ENCODE measurements at regions not wholly inside any gene's neighbourhood (a gene's known extent, or its start where the extent isn't known, plus 50 kb on each side); places are given as distances from the start of the nearest gene placed in this dataset.
"Not testable (repeated sequence)": the region's sequence is repeated elsewhere in the genome, so short reads cannot be mapped to it uniquely, and the experiment has no call there.

GRCh38 chr17:53757559-53757958, 65.2 kb upstream of the KIF2B start:
- no peaks in the 10 kb centered on the region for H3K9me3 ChIP-seq (ENCODE audit: control insufficient read depth, insufficient read depth, low read depth, low read length)

GRCh38 chr17:53757116-53757515, 65.6 kb upstream of the KIF2B start:
- H3K27me3 ChIP-seq (ENCODE audit: control insufficient read depth, insufficient read depth, low read length); BruUV-seq (replicated peaks); H3K27ac ChIP-seq (ENCODE audit: low read length); H3K4me3 ChIP-seq (ENCODE audit: low read depth in 2 of 2, low read length in 2 of 2); ATAC-seq; H3K36me3 ChIP-seq (ENCODE audit: control insufficient read depth, insufficient read depth, low read length); intact Hi-C loops (cut with micrococcal nuclease; ENCODE audit: unreplicated experiment); in situ Hi-C loops (cut with HindIII; ENCODE audit: low pct_unique_long_range_greater_than_20kb, low sequenced_read_pairs); H3K4me1 ChIP-seq (ENCODE audit: control insufficient read depth, insufficient read depth, low read length); H3K9me3 ChIP-seq (ENCODE audit: control insufficient read depth, insufficient read depth, low read depth, low read length); CTCF ChIA-PET; DNase-seq (ENCODE audit: low read depth, low spot score): not testable (repeated sequence)
- POLR2A ChIA-PET = interaction anchor here (0.6 kb wide), 1 partner anchor 29 kb away, joined by 3 read pairs; no protein-coding TSS in a partner anchor

More at GRCh38 chr17:53757559-53757958, 65.2 kb upstream of the KIF2B start:
- H3K4me3 ChIP-seq (ENCODE audit: low read depth in 2 of 2, low read length in 2 of 2) = no peak overlapping the region
- no peak for DNase-seq (ENCODE audit: low read depth, low spot score)
- intact Hi-C loops (cut with micrococcal nuclease; ENCODE audit: unreplicated experiment) = no loop called here
- POLR2A ChIA-PET = interaction anchor here (0.6 kb wide), 1 partner anchor 29 kb away, joined by 3 read pairs; no protein-coding TSS in a partner anchor
- in situ Hi-C loops (cut with HindIII; ENCODE audit: low pct_unique_long_range_greater_than_20kb, low sequenced_read_pairs) = no loop called here
- no peak for TF ChIP-seq TCF7L2 (IDR thresholded peaks at IDR 0.05; ENCODE audit: low read depth, low read length)
- TF ChIP-seq REST (IDR thresholded peaks at IDR 0.05; ENCODE audit: insufficient read depth in 1 of 2, low read depth in 2 of 2, low read length in 1 of 2) = no peak
- TF ChIP-seq, protein P1, sequence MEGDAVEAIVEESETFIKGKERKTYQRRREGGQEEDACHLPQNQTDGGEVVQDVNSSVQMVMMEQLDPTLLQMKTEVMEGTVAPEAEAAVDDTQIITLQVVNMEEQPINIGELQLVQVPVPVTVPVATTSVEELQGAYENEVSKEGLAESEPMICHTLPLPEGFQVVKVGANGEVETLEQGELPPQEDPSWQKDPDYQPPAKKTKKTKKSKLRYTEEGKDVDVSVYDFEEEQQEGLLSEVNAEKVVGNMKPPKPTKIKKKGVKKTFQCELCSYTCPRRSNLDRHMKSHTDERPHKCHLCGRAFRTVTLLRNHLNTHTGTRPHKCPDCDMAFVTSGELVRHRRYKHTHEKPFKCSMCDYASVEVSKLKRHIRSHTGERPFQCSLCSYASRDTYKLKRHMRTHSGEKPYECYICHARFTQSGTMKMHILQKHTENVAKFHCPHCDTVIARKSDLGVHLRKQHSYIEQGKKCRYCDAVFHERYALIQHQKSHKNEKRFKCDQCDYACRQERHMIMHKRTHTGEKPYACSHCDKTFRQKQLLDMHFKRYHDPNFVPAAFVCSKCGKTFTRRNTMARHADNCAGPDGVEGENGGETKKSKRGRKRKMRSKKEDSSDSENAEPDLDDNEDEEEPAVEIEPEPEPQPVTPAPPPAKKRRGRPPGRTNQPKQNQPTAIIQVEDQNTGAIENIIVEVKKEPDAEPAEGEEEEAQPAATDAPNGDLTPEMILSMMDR (IDR thresholded peaks at IDR 0.05) = no peak
- no peak for TF ChIP-seq POLR2AphosphoS5 (IDR thresholded peaks at IDR 0.05; ENCODE audit: low read depth, low read length)
- TF ChIP-seq SIN3A (IDR thresholded peaks at IDR 0.05; ENCODE audit: borderline replicate concordance, insufficient read depth, low read depth, low read length) = no peak
- BruUV-seq (replicated peaks) = no TSS peak
- ATAC-seq = no peak
- H3K4me1 ChIP-seq (ENCODE audit: control insufficient read depth, insufficient read depth, low read length) = no peaks in the 10 kb centered on the region
- no peaks in the 10 kb centered on the region for H3K36me3 ChIP-seq (ENCODE audit: control insufficient read depth, insufficient read depth, low read length)
- no peaks in the 10 kb centered on the region for H3K27me3 ChIP-seq (ENCODE audit: control insufficient read depth, insufficient read depth, low read length)
- H3K27ac ChIP-seq (ENCODE audit: low read length) = no peak overlapping the region
- CTCF ChIA-PET = no interaction called here

- CTCF ChIA-PET = no interaction called here
- Histone ChIP-seq H3K4me3 (ENCODE audit: low read depth in 2 of 2, low read length in 2 of 2) (no peak overlapping the region), H3K4me1 (ENCODE audit: control insufficient read depth, insufficient read depth, low read length) (no peaks in the 10 kb centered on the region), H3K9me3 (ENCODE audit: control insufficient read depth, insufficient read depth, low read depth, low read length) (no peaks in the 10 kb centered on the region), H3K27ac (ENCODE audit: low read length) (no peak overlapping the region), H3K27me3 (ENCODE audit: control insufficient read depth, insufficient read depth, low read length) (no peaks in the 10 kb centered on the region), H3K36me3 (ENCODE audit: control insufficient read depth, insufficient read depth, low read length) (no peaks in the 10 kb centered on the region)
- in situ Hi-C loops (cut with HindIII; ENCODE audit: low pct_unique_long_range_greater_than_20kb, low sequenced_read_pairs) (no loop called here), intact Hi-C loops (cut with micrococcal nuclease; ENCODE audit: unreplicated experiment) (no loop called here)
- DNase-seq (ENCODE audit: low read depth, low spot score) = no peak
- TF ChIP-seq REST (IDR thresholded peaks at IDR 0.05; ENCODE audit: insufficient read depth in 1 of 2, low read depth in 2 of 2, low read length in 1 of 2) (no peak), POLR2AphosphoS5 (IDR thresholded peaks at IDR 0.05; ENCODE audit: low read depth, low read length) (no peak), SIN3A (IDR thresholded peaks at IDR 0.05; ENCODE audit: borderline replicate concordance, insufficient read depth, low read depth, low read length) (no peak), TCF7L2 (IDR thresholded peaks at IDR 0.05; ENCODE audit: low read depth, low read length) (no peak)
- TF ChIP-seq, protein P1 (IDR thresholded peaks at IDR 0.05) = no peak
- no TSS peak for BruUV-seq (replicated peaks)
- POLR2A ChIA-PET = no interaction called here
- ATAC-seq = no peak
Observed at GRCh38 chr17:53749178-53749577, 73.5 kb upstream of the KIF2B start.

Data from Panc1 (cell line).